Ishikawa (cell line): ENCODE measurements at regions not wholly inside any gene's neighbourhood (a gene's known extent, or its start where the extent isn't known, plus 50 kb on each side); places are given as distances from the start of the nearest gene placed in this dataset.

Experiments
- CEBPB ChIP-seq: IDR thresholded peaks from 2 replicates; pipeline ENCODE4 v1.6.1; 2012
- CREB1 ChIP-seq: IDR thresholded peaks from 2 replicates; pipeline ENCODE4 v1.6.1; 2012; ENCODE audit warnings: low read depth
- EGR1 ChIP-seq: IDR thresholded peaks from 2 replicates; pipeline ENCODE4 v1.6.1; 2012
- EP300 ChIP-seq: IDR thresholded peaks from 2 replicates; pipeline ENCODE4 v1.6.1; 2012; ENCODE audit warnings: borderline replicate concordance
- FOXM1 ChIP-seq: IDR thresholded peaks from 2 replicates; pipeline ENCODE4 v1.6.1; 2012; ENCODE audit warnings: low read depth, borderline replicate concordance
- MAX ChIP-seq: IDR thresholded peaks from 2 replicates; pipeline ENCODE4 v1.6.1; 2012
- NFIC ChIP-seq: IDR thresholded peaks from 2 replicates; pipeline ENCODE4 v1.6.1; 2012
- RAD21 ChIP-seq: IDR thresholded peaks from 2 replicates; pipeline ENCODE4 v1.6.1; 2012; ENCODE audit warnings: low read depth
- REST ChIP-seq: IDR thresholded peaks from 2 replicates; pipeline ENCODE4 v1.6.1; 2012; ENCODE audit warnings: low read depth, mild to moderate bottlenecking
- TAF1 ChIP-seq: IDR thresholded peaks from 2 replicates; pipeline ENCODE4 v1.6.1; 2012; ENCODE audit warnings: low read depth, mild to moderate bottlenecking
- TCF12 ChIP-seq: IDR thresholded peaks from 2 replicates; pipeline ENCODE4 v1.6.1; 2012; ENCODE audit warnings: low read depth
- TEAD4 ChIP-seq: IDR thresholded peaks from 2 replicates; pipeline ENCODE4 v1.6.1; 2012
- USF1 ChIP-seq: IDR thresholded peaks from 2 replicates; pipeline ENCODE4 v1.6.1; 2012
- YY1 ChIP-seq: IDR thresholded peaks from 2 replicates; pipeline ENCODE4 v1.6.1; 2012; ENCODE audit warnings: low read depth
- ZBTB7A ChIP-seq: IDR thresholded peaks from 2 replicates; pipeline ENCODE4 v1.6.1; 2012; ENCODE audit warnings: low read depth

- TF ChIP-seq USF1 (no peak), CREB1 (no peak), REST (no peak), RAD21 (no peak), TCF12 (no peak), FOXM1 (no peak), CEBPB (no peak), NFIC (no peak), ZBTB7A (no peak), TAF1 (no peak)
Measured at GRCh38 chr10:29007370-29007747, 281.5 kb upstream of the LYZL1 start.

- TF ChIP-seq NFIC (no peak), EGR1 (no peak), CEBPB (no peak), RAD21 (no peak), FOXM1 (no peak), TCF12 (no peak), TAF1 (no peak), MAX (no peak), USF1 (no peak), EP300 (no peak), REST (no peak), CREB1 (no peak)
Measured at GRCh38 chr10:29007748-29008610, 280.9 kb upstream of the LYZL1 start.

GRCh38 chr10:29009464-29009863 lies 279.4 kb upstream of the LYZL1 start:
- TF ChIP-seq CEBPB (no peak), TCF12 (no peak), EP300 (no peak), EGR1 (no peak), CREB1 (no peak), TEAD4 (no peak), RAD21 (no peak), USF1 (no peak), MAX (no peak), ZBTB7A (no peak)

GRCh38 chr10:29011516-29011915 lies 277.4 kb upstream of the LYZL1 start:
- no peak for TF ChIP-seq USF1
- TF ChIP-seq TAF1 = no peak
- TF ChIP-seq MAX = no peak
- no peak for TF ChIP-seq EGR1
- no peak for TF ChIP-seq TEAD4
- TF ChIP-seq TCF12 = no peak

- no peak for TF ChIP-seq EGR1
- TF ChIP-seq TEAD4 = no peak
- TF ChIP-seq CEBPB = no peak
- no peak for TF ChIP-seq YY1
- TF ChIP-seq CREB1 = no peak
- no peak for TF ChIP-seq REST
- TF ChIP-seq RAD21 = no peak
- no peak for TF ChIP-seq TAF1
- no peak for TF ChIP-seq NFIC
- TF ChIP-seq EP300 = no peak
- no peak for TF ChIP-seq USF1
- no peak for TF ChIP-seq FOXM1
- no peak for TF ChIP-seq TCF12
- TF ChIP-seq MAX = no peak
- TF ChIP-seq ZBTB7A = no peak
Measured at GRCh38 chr10:29012926-29013554, 275.8 kb upstream of the LYZL1 start.
